GM19438 (cell line): ENCODE measurements at regions not wholly inside any gene's neighbourhood (a gene's known extent, or its start where the extent isn't known, plus 50 kb on each side); places are given as distances from the start of the nearest gene placed in this dataset.
"Not testable (repeated sequence)": the region's sequence is repeated elsewhere in the genome, so short reads cannot be mapped to it uniquely, and the experiment has no call there.

Source experiments
- ATAC-seq: cut with Tn5 transposase; IDR thresholded peaks from one replicate; pipeline ENCODE4 v1.9.1; 2021; ENCODE audit warnings: low read depth; ENCODE audit not compliant: unreplicated experiment

DNA sequence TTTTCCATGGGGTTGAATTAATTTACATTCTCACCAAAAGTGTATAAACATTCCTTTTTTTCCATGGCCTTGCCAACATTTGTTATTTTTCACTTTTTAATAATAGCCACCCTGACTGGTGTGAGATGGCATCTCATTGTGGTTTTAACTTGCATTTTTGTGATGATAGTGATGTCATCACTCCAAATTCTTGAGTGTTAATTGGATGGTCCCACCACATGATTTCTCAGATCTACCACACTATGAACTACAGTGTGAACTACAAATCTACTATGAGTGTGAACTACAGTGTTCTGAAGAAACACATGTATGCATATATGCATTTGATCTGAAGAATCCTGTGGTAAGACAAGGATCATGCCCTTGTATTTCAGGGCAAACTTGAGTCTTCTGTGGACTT, 340.1 kb downstream of the ABCC12 start:
- ATAC-seq, result no peak

DNA sequence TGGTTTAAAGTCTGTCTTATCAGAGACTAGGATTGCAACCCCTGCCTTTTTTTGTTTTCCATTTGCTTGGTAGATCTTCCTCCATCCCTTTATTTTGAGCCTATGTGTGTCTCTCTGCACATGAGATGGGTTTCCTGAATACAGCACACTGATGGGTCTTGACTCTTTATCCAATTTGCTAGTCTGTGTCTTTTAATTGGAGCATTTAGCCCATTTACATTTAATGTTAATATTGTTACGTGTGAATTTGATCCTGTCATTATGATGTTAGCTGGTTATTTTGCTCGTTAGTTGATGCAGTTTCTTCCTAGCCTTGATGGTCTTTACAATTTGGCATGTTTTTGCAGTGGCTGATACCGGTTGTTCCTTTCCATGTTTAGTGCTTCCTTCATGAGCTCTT, 344.0 kb downstream of the ABCC12 start:
- not testable (repeated sequence) for ATAC-seq

GRCh38 chr16:47806309-47806847, 345.2 kb downstream of the PHKB start:
- ATAC-seq, result no peak

DNA sequence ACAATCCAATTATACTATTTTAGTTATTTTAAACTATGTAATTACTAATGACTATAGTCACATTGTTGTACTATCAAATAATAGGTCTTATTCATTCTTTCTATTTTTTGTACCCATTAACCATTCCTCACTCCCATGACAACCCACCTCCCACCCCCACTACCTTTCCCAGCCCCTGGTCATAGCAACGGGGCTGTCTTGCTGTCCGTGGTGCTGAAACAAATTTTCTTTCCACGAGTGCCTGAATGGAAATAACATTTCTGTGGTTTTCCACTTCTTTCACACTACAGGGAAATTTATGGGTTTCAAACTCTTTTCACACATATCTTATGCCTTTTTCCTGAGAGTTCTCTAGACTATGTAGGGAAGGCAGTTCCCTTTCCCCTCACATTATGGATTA, 326.6 kb downstream of the PHKB start:
- no peak for ATAC-seq

DNA sequence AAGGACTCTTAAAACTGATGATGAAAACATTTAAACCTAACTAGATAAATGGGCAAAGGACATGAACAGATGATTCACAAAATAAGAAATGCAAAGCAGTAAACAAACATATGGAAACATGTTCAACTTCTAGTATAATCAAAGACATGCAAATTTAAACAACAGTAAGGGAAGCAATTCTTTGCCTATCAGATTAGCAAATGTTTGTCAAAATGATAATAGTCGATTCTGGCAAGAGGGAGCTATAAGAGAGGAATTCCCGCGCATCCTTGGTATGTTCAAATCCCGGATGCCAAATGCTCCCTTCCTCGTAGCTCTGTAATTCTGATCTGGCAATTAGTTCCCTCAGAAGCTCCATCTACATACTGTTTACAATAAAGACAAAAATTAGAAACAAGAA, 320.5 kb downstream of the PHKB start:
- no peak for ATAC-seq

DNA sequence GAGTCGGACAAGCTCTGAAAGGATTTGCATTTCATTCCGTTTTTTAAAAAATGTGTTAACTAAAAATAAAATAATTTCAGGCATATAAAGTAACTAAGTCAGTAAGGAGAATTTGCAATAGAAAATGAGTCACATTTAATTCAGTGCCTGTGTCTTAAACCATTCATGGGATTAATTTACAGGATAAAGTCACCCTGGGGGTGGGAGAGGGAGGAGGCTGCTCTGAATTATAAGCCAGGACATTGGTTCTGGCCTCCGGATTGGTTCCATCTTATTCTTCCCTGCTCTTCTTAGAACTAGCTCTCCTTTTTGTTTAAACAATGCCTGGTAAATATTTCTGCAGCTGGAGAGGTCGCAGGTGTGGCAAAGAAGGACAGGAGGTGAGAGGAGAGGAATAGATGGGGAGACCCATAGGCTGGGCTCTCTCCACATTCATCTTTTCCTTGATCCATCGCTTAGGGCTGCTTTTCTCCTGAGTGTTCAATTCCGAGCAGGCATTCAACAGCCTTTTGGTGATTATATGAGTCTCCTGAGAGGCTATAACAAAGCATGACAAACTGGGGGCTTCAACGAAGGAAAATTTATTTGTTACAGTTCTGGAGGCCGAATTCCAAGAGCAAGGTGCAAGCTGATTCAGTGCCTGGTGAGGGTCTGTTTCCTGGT, 319.2 kb downstream of the PHKB start:
- no peak for ATAC-seq

GRCh38 chr16:47779201-47780016, 318.3 kb downstream of the PHKB start:
- peak; percentile 74 for ATAC-seq

DNA sequence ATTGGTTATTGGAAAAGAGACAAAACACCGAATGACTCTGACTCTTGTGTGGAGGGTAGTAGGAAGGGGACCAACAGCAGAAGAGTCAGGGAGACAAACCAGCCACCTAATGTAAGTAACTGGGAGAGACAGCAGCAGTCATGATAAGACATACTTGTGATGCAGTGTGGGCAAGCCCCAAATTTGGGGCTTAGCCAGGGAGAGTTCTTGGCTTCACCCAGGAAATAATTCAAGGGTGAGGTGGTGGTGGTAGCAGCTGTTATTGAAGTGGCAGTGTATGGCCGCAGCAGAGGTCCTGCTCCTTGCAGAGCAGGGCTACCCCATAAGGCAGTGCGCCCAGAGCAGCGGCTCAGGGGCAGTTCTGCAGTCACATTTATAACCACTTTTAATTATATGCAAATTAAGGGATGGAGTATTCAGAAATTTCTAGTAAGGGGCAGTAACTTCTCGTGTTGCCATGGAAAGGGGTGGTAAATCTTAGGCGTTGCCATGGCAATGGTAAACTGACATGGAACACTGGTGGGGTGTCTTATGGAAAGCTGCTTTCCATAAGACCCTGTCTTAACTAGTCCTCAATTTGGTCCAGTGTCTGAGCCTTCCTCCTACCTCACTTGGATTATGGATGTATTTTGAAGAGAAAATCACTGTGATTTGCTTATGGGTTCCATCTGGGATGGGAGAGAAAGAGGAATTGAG, 317.1 kb downstream of the PHKB start:
- ATAC-seq, result no peak

GRCh38 chr16:47777220-47777619, 316.1 kb downstream of the PHKB start:
- ATAC-seq, result no peak

GRCh38 chr16:47774661-47775060, 313.5 kb downstream of the PHKB start:
- no peak for ATAC-seq

DNA sequence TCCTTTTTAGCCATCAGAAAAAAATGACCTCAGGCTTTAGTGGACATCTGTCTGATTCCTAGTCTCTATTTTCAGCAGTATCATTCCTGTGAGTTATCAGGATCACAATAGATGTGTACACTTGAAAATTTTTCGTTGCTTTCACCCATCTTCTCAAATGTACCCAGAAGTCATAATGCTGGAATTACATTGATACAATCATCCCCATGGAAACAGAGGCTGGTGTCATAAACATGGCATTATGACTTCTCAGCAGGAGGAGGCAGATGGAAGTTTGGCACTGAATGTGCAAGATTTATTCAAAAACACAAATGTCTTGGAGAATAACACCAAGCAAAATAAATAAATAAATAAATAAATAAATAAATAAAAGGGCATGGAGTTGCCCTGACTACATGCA, 292.5 kb downstream of the PHKB start:
- no peak for ATAC-seq
